Activated gamma-delta T cell treated with anti-CD3 and anti-CD28 coated beads, Interleukin-2, amount 50 U/mL, for 16 hours (primary cell): ENCODE measurements at regions not wholly inside any gene's neighbourhood (a gene's known extent, or its start where the extent isn't known, plus 50 kb on each side); places are given as distances from the start of the nearest gene placed in this dataset.

Source experiments
- DNase-seq: peaks from one replicate; pipeline ENCODE4 v3.0.0-alpha.2; 2020; ENCODE audit warnings: low read depth

DNA sequence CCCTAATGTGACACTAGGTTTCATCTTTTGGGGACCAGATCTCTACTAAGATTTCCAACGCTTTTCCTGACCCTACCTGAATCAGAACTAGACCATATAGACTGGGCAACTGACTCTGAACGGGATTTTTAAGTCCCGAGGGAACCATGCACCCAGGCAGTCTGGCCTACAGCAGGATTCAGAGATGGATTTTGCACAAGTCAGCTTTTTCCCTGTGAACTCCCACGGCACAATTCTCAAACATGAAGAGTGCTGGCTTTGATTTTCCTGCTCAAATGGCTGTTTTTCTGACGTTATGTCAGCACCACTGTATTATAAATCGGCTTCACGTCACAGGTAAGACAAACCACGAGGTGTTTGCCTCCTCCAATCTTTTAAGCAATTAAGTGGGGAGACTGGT, 409.1 kb downstream of the TCERG1L start:
- no peak for DNase-seq

DNA sequence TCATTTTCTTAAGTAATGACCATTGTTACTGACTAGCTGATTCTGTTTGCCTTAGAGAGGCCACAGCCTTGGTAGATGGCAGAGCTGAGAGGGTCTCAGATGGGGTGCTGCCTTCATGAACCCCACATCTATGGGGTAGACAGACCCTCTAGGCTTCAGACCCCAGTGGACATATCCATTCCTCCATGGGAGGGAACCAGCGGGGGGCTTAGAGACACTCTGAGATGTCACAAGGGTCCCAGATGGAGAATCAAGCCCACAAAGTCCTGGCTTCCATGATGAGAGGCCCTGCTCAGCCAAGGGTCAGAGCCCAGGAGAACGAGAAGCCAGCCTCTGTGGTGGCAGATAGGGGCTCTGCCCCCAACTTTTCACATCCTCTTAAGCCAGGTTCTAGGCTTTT, 408.6 kb downstream of the TCERG1L start:
- no peak for DNase-seq

DNA sequence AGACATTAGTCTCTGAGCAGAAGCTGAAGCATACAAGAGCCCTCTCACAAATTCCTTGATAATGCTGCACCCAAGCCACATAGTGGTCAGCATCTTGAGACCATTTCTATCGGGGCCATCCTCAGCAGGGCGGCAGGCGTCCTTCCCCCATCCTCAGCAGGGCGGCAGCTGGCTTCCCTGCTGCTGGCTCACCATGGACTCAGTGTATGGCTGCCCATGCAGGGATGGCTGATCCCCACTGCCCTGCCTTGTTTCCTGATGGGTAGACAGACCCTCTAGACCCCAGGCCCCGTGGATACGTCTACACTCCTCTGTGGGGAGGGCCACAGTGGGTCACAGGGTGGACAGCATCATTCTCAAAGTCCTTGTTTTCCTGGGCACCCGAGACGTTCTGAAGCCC, 406.8 kb downstream of the TCERG1L start:
- no peak for DNase-seq

GRCh38 chr10:130905386-130905785, 406.1 kb downstream of the TCERG1L start:
- no peak for DNase-seq

- DNase-seq: no peak
Measured at GRCh38 chr10:130905921-130906320, 405.6 kb downstream of the TCERG1L start.

- no peak for DNase-seq
Measured at GRCh38 chr10:130910848-130911247, 400.7 kb downstream of the TCERG1L start.

- DNase-seq: no peak
Measured at GRCh38 chr10:130913844-130914243, 397.7 kb downstream of the TCERG1L start.

- DNase-seq: no peak
Measured at GRCh38 chr10:130914367-130914766, 397.2 kb downstream of the TCERG1L start.

GRCh38 chr10:130915065-130915464, 396.5 kb downstream of the TCERG1L start:
- no peak for DNase-seq

- DNase-seq: no peak
Measured at GRCh38 chr10:130921461-130921860, 390.1 kb downstream of the TCERG1L start.

DNA sequence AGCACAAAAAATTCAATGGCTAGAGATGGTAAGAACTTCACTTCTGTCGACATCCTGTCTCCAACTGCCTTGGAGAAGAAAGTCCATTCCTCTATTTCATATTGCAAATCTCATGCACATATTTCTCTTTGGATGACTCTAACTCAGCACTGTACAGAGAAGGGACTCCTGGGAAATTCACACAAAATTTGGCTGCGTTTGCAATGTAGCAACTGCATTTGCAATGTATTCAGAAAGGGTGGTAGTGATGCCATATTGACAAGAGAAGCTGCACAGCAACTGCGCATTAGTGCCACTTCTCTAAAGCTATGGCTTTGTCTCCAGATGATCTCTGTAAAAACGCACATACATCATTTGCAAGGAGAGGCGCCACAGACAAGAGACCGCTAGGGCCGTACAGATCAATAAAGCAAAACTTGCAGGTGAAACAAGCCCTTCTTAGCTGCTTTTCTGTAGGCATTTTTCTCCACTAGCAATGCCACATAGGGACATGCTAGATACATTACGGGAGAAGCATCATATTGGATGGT, 389.5 kb downstream of the TCERG1L start:
- no peak for DNase-seq

GRCh38 chr10:130923596-130923995, 387.9 kb downstream of the TCERG1L start:
- no peak for DNase-seq

- DNase-seq: no peak
Measured at GRCh38 chr10:130924138-130924819, 387.2 kb downstream of the TCERG1L start.

DNA sequence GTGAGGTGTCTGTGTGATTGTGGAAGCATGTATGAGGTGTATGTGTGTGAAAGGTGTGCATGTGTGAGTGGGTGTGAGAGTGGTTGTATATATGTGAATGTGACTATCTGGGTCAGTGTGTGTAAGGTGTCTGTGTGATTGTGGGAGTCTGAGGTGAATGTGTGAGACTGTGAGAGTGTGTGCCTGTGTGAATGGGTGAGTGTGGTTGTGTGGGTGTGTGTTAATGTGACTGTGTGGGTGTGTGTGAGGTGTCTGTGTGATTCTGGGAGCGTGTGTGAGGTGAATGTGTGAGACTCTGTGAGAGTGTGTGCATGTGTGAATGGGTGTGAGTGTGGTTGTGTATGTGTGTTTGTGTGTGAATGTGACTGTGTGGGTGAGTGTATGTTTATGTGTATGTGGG, 385.1 kb downstream of the TCERG1L start:
- no peak for DNase-seq

- DNase-seq: no peak
Measured at GRCh38 chr10:130927157-130927556, 384.4 kb downstream of the TCERG1L start.

GRCh38 chr10:130928306-130928705, 383.2 kb downstream of the TCERG1L start:
- no peak for DNase-seq

DNA sequence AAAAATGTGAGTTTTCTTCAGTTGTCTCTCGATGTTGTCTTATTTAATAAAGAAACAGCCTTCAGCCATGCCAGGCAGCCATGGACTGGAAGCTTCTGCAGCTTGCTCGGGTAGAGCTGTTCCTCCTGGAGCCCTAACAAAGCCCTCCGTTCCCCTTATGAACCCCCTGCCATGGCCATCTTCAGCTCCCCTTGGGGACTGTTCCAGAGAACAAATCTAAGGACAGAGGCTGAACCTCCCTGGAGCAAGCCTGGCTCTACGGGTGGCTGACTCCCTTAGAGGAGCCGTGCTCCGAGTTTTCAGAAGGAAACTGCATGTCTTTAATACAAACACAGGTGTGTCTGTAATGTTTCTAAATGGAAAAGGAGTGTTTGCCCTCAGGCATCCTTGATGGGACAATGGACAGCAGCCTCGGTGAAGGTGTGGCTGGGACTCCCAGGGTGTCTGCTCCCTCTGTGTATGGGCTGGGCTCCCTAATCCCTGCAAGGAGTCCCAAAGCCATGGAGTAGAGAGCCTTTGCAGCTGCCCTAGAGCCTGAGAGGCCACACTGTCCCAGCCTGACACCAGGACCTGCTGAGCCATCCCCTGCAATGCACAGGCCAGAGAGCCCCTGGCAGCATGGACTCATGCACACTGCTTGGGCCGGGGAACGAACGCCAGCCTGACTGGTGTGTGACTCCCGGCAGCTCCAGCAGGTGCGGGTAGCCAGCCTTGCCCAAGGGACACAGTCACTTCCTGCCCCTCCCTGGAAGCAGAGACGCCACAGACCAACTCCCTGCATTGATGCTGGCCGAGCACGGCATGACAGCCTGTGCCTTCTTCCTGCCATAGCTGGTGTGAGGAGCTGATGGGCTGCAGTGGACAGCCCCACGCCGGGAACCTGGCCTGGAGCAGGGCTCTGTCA, 381.8 kb downstream of the TCERG1L start:
- DNase-seq: no peak

- no peak for DNase-seq
Measured at GRCh38 chr10:130930821-130931220, 380.7 kb downstream of the TCERG1L start.

- DNase-seq: no peak
Measured at GRCh38 chr10:130931256-130931655, 380.3 kb downstream of the TCERG1L start.

GRCh38 chr10:130932326-130933007, 379.1 kb downstream of the TCERG1L start:
- no peak for DNase-seq

DNA sequence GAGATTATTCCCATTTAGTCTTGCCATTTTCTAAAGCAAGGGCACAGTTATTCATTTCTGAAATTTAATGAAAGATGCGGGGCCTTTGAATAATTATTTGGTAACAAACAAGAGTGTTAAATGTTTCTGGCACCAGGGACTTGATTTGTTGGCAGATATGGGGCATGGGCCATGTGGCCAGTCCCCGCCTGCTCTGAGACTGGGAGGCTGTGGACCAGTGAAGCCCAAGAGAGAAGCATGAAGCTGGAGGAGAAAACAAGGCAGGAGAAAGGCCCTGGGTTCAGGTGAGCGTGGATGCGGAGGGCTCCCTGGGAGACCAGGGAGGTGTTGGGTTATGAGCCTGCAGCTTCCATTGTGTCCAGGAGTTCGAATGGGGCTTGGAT, 378.5 kb downstream of the TCERG1L start:
- no peak for DNase-seq

- DNase-seq: no peak
Measured at GRCh38 chr10:130934293-130935127, 377.0 kb downstream of the TCERG1L start.
